Skeletal muscle cell (primary cell): ENCODE measurements at regions not wholly inside any gene's neighbourhood (a gene's known extent, or its start where the extent isn't known, plus 50 kb on each side); places are given as distances from the start of the nearest gene placed in this dataset.

Experiments
- DNase-seq: peaks from one replicate; pipeline ENCODE4 v3.0.0-alpha.2; 2010; ENCODE audit warnings: low read depth
- H3K4me3 ChIP-seq: 2 replicates; pipeline ENCODE4 v1.5.1; 2011; ENCODE audit warnings: low read depth, mild to moderate bottlenecking, control low read depth, low read length, moderate library complexity

DNA sequence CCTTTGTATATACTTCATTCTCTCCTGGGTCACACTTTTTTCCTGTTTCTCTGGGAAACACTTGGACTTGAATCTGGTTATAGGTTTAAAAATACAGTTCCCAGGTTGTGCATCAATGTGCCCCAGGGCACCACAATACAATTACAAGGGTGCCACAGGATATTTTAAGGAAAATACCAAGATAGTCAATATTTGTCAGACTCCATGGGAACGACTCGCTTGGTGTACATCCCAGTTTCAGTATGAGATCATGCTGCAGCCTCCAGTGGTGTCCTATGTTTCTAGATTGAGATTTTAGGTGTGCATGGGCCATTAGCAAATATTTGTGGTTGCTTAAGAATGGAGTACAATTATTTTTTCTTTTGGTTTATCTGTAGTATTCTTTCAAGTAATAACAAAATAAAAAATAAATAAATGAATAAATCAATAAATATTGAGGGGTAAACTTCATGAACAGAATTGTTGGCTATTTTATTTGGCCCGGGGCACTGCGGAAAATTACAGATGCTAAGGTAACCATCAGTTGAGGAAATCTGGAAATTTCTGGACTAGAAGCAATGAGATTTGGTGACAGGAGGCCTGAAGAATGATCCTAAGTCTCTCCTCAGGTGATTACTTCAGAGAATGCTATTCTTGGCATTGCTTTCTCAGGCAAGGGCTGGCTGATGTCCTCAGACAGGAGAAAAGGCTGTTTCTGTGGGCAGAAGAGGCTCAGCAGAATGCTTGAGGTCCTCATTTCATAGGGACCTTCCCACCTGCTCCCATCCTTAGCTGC lies 649.3 kb upstream of the SOX11 start:
- H3K4me3 ChIP-seq, result no peak overlapping the region
- DNase-seq, result no peak

DNA sequence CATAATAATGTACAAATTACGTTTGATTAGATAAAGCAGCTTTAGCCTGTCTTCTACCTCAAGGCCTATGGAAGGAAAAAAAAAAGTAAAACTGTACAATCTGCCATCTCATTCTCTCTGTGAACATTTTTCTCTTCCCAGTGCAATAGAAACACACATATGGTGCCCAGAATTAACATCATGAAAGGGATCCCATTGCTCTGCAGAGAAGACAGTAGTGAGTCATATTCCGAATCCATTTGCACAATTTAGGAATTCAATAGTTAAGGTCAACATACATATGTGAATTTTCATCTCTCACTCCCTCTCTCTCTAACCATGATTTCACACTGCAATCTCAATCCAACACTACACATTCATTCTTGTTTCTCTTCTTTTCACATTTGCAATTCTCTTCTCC lies 640.9 kb upstream of the SOX11 start:
- H3K4me3 ChIP-seq, result no peak overlapping the region
- DNase-seq, result no peak

DNA sequence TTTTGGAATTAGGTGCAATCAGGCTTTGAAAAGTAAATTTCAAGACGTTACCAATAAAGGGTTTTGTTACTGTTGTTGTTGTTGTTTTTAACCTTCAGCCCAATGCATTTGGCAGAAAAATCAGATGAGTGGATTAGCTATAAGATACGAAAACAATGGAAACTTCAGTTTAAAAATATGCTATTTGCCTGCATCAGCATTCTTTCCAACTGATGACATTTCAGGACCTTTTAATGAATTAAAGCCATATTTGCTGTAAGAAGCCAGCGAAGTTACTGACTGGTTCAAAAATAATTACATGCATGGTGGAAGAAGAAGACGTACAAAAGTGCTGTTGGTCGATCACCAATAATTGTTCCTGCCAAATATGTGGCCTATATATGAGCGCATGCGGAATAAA lies 639.3 kb upstream of the SOX11 start:
- no peak for DNase-seq
- no peak overlapping the region for H3K4me3 ChIP-seq

DNA sequence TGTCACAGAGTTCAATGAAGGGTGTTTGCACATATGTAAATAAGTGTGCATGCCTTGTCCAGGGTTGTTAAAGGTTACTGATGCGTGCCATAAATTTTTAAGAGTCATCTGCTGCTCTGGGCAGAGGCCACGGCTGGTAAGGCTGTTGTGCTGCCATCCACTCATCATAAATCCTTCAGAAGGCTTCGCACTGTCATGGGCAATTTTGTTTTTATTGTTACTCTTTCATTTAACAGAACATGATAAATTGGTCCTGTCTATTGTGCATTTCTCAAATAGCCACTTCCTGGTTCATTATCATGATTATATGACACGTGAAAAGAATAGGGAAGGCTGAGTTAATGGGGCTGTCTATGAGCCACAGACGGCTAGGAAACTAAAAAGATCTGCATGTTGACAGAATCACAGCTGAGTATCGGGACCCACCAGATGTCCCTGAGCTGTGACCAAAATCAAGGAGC lies 634.3 kb upstream of the SOX11 start:
- DNase-seq, result no peak
- no peak overlapping the region for H3K4me3 ChIP-seq

DNA sequence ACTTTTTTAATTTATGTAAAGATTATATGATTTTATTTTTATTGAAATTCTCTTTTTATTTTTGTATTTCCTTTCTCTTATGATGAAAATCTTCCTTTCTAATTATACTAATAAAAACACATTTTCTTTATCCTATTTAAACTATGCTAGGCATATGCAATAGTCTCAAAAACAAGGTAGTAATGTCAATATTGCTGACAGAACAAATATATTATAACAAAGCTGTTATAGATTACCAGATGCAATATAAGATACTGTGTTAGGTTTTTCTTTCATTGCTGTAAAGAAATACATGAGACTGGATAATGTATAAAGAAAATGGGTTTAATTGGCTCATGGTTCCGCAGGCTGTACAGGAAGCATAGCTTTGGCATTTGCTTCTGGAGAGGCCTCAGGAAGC lies 631.2 kb upstream of the SOX11 start:
- H3K4me3 ChIP-seq, result no peak overlapping the region
- DNase-seq, result no peak

DNA sequence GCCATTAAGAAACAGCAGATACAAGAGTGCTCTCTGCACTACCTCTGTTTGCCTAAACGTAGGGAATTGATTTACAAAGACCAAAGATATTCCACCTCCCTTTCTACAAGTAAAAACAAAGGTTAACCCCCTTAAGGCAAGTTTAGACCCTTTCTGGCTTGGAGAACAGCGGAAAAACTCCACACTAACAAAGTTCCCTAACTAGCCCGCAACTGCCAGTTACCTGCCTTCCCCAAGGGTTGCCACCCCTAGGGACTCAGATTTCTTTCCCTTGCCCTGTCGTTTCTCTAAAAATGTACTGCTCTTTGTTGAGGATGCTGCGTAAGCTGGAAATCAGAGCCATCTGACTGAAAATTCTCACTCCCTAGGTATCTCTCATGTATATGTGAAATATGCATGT lies 627.5 kb upstream of the SOX11 start:
- DNase-seq, result no peak

DNA sequence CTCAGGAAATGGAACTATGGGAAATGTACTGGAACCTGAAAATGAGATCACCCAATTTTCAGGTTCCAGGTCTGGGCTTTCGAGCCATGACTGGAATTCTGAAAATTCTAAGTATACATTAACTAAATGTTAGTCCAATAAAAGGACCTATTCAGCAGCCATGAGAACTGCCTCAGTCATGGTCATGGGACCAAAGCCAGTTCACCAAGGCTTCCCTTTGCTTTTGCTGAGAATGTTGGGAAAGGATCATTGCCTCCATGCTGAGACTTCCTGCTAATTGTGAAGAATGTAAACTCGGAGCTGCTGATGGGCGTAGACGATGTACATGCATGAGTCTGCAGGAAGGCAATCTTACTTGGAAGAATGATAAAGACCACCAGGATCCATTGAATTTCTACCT lies 624.4 kb upstream of the SOX11 start:
- no peak for DNase-seq
- H3K4me3 ChIP-seq, result no peak overlapping the region

More for the DNA sequence above, 627.5 kb upstream of the SOX11 start:
- H3K4me3 ChIP-seq, result no peak overlapping the region

DNA sequence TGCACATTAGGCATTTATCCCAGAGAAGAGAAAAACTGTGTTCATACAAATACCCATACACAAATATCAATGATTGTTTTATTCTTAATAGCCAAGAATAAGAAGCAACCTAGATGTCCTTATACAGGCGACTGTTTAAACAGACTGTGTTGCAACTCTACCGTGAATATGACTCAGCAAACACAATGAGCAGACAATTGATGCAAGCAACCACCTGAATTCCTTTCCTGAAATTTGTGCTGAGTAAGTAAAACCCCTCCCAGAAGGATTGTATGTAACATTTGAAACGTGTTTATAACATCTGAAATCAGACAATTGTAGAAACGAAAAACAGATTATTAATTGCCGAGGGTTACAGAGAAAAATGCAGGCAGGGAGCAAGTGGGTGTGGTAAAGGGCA lies 621.9 kb upstream of the SOX11 start:
- no peak overlapping the region for H3K4me3 ChIP-seq
- no peak for DNase-seq

DNA sequence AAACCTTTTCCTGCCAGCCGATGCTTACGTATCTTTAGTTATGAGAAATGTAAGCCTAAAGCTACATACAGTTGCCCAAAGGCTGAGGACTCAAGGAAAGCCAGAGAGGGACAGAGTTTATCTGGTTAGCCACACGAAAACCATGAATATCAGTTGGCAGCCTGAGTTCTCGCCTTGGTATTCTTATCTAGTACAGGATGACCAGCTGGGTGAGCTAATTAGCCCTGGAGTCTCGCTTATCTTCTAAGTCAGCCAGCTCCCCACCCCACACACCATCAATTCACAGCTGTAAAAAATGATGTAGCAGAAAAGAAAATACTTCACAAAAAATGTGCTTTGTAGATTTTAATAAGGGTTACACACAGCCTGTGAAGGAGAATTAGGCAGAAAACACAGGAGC lies 617.5 kb upstream of the SOX11 start:
- no peak overlapping the region for H3K4me3 ChIP-seq
- DNase-seq, result no peak

DNA sequence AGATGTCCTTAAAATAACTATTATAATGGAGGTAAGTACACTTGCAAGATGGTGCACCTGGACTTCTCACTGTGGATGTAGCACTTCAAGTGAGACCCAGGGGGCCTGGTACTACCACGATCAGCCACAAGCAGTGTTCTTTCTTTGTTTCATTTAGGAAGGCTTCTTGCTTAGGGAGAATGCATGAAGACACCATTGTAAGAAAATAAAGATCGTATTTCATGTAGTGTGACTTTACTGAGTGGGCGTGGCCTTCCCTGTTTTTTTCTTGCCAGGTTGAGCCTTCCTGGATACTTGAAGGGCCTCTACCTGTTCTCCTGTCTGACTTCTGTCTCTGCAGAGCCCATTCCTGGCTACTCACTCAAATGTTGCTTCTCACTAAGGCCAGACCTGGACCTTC lies 615.6 kb upstream of the SOX11 start:
- DNase-seq, result no peak
- H3K4me3 ChIP-seq, result no peak overlapping the region

DNA sequence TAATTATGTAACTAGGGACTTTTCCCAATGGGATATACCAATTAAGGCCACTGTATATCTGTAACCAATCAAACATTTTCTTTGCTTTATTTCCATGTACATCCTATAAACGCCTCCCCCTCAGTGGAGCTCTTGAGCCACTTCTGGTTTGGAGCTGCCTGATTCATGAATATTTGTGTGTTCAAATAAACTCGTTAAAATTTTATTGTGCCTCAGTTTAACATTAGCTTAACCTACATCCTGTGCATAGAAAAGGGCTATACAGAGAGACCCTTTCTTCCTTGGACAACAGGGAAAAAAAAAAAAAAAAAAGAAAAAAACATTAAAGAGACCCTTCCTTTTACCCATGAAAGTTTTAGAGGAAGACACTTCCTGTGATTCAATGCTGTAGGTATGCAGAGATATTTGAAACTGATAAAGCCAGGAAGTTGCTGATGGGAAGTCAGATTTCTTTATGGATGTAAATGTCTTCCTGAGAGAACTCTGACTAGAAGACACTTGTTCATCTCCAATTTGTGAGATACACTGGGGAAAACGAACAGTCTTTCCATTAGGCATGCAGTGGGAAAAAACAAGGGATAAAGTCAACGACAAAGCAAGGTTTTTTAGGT lies 614.6 kb upstream of the SOX11 start:
- no peak for DNase-seq
- H3K4me3 ChIP-seq, result no peak overlapping the region

DNA sequence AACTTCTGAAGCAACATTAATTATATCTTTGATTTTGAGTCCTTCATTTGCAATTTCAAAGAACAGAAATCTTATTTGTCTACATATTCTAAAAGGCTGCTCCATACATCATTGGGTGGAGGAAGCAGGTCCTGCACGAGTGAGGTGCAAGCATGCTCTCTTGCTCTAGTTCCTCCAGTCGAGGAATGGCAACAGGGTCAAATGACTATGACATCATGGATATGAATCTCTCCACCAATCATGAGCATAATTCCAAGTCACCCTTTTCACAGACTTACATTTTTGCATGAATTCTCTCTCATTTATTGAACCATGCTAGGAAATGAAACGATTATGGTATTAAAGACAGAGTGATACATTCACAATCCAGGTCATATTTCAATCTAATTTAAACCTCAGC lies 608.8 kb upstream of the SOX11 start:
- no peak overlapping the region for H3K4me3 ChIP-seq
- DNase-seq, result no peak

DNA sequence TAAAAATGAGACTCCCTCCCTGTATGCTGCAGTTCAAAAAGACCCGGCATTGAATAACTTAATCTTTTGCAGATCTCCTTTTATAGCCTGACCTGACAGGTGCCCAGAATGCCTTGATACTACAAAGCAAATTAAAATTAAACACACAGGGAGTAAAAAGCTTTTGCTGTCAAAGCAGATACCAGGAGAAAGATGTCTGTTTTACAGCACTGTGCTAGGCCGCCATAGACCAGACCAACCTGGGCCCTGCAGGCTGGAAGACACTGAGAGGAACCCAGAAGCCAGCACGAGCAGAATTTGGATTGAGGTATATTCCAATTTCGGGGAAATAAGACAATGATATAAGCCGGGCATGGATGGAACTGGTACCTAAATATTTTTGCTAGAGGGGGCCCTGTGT lies 602.8 kb upstream of the SOX11 start:
- no peak for DNase-seq
- H3K4me3 ChIP-seq, result no peak overlapping the region

DNA sequence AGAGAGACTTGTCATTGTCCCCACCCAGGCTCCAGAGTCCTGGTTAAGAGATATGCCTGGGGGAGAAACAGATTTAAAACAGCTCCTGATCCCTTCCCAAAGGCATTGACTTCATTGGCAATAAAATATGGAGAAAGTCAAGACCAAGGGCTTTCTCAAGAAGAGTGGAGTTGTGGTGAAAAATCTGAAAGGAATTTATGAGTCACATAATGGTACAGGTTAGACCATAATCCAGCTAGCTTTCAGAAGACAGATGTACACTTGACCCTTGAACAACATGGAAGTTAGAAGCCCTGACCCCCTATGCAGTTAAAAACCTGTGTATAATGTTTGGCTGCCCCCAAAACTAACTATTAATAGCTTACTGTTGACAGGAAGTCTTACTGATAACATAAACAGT lies 599.1 kb upstream of the SOX11 start:
- DNase-seq, result no peak
- H3K4me3 ChIP-seq, result no peak overlapping the region

DNA sequence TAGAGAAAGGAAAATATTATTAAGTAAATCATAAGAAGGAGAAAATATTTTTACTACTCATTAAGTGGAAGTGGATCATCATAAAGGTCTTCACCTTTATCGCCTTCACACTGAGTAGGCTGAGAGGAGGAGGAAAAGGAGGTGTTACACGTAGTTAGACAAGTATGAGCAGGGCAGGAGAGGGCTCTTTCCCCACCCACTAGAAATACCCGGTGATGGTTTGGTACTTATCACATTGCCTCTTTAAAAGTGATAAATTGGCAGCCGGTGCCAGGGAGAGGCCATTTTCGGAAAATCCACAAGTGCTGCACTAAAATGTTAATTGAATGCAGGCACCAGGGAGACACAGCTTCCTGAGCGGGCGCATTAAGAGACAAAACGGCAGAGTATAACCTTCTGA lies 598.7 kb upstream of the SOX11 start:
- no peak overlapping the region for H3K4me3 ChIP-seq
- DNase-seq, result no peak

DNA sequence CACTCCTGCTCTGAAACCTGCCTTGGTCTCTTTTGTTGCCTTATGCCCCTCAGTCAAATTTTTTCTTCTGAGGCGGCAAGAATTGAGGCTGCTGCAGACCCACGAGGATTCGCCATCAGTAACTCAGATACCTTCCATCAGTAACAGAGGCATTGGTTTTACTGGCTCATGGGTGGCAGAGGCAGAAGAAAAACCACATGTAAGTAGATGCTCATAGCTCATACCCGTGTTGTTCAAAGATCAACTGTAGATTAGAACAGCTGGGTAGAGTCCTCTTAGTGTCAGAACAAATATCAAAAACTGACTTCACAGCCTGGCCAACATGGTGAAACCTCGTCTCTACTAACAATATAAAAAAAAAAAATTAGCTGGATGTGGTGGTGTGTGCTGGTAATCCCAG lies 598.0 kb upstream of the SOX11 start:
- no peak for DNase-seq

DNA sequence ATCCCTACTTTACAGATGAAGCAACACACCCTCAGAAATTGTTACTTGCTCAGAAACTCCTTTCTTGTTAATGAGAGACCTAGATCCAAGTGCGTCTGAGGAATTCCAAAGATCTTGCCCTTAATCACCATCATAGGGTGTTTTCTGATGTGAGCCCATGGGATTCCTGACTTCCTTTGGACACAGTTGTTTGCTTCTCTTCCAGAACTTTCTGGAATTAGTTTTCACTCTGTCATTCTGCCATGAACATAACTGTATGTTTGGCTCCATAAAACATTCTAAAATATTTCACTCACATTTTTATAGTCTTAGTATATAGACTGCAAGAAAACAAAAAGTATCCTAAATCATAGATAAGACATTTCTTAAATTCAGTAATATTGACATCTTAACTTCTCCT lies 593.9 kb upstream of the SOX11 start:
- DNase-seq, result no peak
- no peak overlapping the region for H3K4me3 ChIP-seq

More for the DNA sequence above, 598.0 kb upstream of the SOX11 start:
- H3K4me3 ChIP-seq, result no peak overlapping the region

DNA sequence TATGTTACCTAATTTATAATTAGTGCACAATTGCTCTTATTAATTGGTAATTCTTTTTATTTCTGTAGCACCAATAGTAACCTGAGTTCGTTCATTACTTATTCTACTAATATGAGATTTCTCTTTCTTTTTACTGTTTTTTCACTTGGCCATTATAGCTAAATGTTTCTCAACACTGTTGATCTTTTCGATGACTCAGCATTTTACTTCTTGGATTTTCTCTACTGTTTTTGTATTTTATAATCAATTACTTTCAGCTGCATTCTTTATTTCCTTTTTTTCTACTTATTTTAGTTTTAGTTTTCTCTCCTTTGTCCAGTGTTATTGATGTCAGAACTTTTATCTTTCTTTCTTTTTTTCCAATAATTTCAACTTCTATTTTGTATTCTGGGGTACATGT lies 589.4 kb upstream of the SOX11 start:
- no peak for DNase-seq
- H3K4me3 ChIP-seq, result no peak overlapping the region

DNA sequence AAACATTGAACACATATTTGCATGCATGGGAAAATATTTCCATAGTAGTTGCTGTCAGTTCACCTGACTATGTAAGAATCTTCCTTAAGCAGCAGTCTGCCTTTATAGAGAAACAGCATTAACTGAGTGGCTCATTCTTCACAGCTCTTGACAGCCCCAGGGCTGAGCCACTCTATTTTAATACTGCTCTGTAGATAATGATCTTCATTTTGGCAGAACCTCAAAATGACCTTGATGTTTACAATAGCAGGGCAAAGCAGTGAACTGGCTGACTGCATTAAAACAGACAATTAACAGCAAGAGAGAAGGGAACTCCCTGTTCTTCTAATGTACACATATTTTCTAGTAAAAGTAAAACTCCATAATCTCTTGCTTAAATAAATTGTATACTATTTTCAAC lies 580.6 kb upstream of the SOX11 start:
- H3K4me3 ChIP-seq, result no peak overlapping the region
- no peak for DNase-seq

DNA sequence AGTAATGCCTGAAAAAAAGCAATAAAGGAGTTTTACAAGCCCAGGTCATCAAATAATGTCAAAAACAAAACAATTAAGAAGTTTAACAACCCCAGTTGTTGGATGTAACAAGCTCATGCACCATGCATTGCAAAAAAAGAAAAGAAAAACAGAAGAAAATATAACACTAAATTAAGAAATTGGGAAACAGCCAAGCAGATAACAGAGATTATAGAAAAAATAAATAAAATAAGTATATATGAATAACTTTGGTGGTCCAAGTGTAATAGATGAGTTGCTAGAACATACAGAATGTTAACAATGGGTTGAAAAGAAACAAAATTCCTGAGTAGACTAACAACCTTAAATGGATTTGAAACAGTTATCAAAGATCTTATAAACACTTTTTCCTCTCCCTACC lies 573.1 kb upstream of the SOX11 start:
- no peak overlapping the region for H3K4me3 ChIP-seq

DNA sequence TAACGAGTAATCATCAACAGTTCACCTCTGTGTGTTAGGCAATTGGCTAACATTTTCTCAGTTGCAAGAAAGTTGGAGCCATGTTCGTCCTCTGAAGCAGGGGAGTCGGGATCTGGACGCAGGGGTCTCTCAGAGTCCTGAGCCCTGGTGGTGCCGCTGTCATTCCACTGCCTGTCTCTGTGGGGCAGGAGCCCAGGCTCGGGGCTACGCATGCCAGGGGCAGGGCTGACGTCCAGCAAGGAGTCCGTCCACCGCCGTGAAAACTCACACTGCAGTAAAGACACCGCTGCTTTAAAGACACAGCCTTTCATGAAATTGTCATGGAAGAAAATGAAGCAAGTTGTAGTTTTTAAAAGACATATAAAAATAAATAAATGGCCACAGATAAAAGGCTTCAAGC lies 571.1 kb upstream of the SOX11 start:
- H3K4me3 ChIP-seq, result no peak overlapping the region
- DNase-seq, result no peak

More for the DNA sequence above, 573.1 kb upstream of the SOX11 start:
- DNase-seq, result no peak
